KMS-11 (cell line): ENCODE measurements at regions not wholly inside any gene's neighbourhood (a gene's known extent, or its start where the extent isn't known, plus 50 kb on each side); places are given as distances from the start of the nearest gene placed in this dataset.

ENCODE experiments used
- H2AFZ ChIP-seq: fragments of 200-600 bp; sonication (generic); 2 replicates; pipeline ENCODE4 v1.6.1; 2016; ENCODE audit warnings: antibody characterized with exemption, mixed run types, low read depth
- H3K27ac ChIP-seq: fragments of 200-600 bp; sonication (generic); 2 replicates; pipeline ENCODE4 v1.6.1; 2016; ENCODE audit warnings: mild to moderate bottlenecking, mixed run types
- H3K27me3 ChIP-seq: fragments of 200-600 bp; sonication (generic); 2 replicates; pipeline ENCODE4 v1.6.1; 2017; ENCODE audit warnings: mild to moderate bottlenecking, low read depth, mixed run types, moderate library complexity; ENCODE audit not compliant: insufficient read depth
- H3K36me3 ChIP-seq: fragments of 200-600 bp; sonication (generic); 2 replicates; pipeline ENCODE4 v1.6.1; 2017; ENCODE audit warnings: mild to moderate bottlenecking, mixed run types; ENCODE audit not compliant: insufficient read depth
- H3K4me1 ChIP-seq: fragments of 200-600 bp; sonication (generic); 2 replicates; pipeline ENCODE4 v1.6.1; 2016; ENCODE audit warnings: mild to moderate bottlenecking, low read depth, mixed run types; ENCODE audit not compliant: poor library complexity, severe bottlenecking
- H3K4me2 ChIP-seq: fragments of 200-600 bp; sonication (generic); 2 replicates; pipeline ENCODE4 v1.7.0; 2016; ENCODE audit warnings: mild to moderate bottlenecking, mixed run types
- H3K4me3 ChIP-seq: fragments of 200-600 bp; sonication (generic); IDR thresholded peaks from 2 replicates; pipeline ENCODE4 v1.6.1; 2017; ENCODE audit warnings: low read depth, low read length, mixed read lengths; ENCODE audit not compliant: insufficient read depth
- H3K79me2 ChIP-seq: fragments of 200-600 bp; sonication (generic); 2 replicates; pipeline ENCODE4 v1.6.1; 2016; ENCODE audit warnings: low read depth, mixed run types; ENCODE audit not compliant: insufficient read depth
- H3K9ac ChIP-seq: fragments of 200-600 bp; sonication (generic); 2 replicates; pipeline ENCODE4 v1.6.1; 2016; ENCODE audit warnings: mild to moderate bottlenecking, mixed run types
- H4K20me1 ChIP-seq: fragments of 200-600 bp; sonication (generic); 2 replicates; pipeline ENCODE4 v1.6.1; 2016; ENCODE audit warnings: mild to moderate bottlenecking, mixed run types; ENCODE audit not compliant: insufficient read depth
- CTCF ChIP-seq: fragments of 200-600 bp; sonication (generic); conservative IDR thresholded peaks from 2 replicates; pipeline ENCODE4 v1.6.1; 2017; ENCODE audit warnings: low read depth, mild to moderate bottlenecking, antibody characterized with exemption, low read length, moderate library complexity, mixed read lengths

GRCh38 chr3:66110840-66111239, 72.1 kb upstream of the MAGI1 start:
- Histone ChIP-seq H3K79me2 (no peaks in the 10 kb centered on the region), H3K27me3 (no peaks in the 10 kb centered on the region), H3K27ac (no peak overlapping the region), H3K4me1 (peaks cover 9% of the 10 kb centered on the region), H3K4me3 (no peak overlapping the region), H3K9ac (no peak overlapping the region), H2AFZ (no peak overlapping the region), H4K20me1 (no peaks in the 10 kb centered on the region), H3K4me2 (no peak overlapping the region), H3K36me3 (no peaks in the 10 kb centered on the region)
- TF ChIP-seq CTCF = no peak

- peaks cover 7% of the 10 kb centered on the region for H3K4me1 ChIP-seq
- H3K27ac ChIP-seq = no peak overlapping the region
- H3K4me2 ChIP-seq = no peak overlapping the region
- no peaks in the 10 kb centered on the region for H3K36me3 ChIP-seq
- no peak overlapping the region for H2AFZ ChIP-seq
- no peaks in the 10 kb centered on the region for H3K27me3 ChIP-seq
- TF ChIP-seq CTCF = no peak
- H4K20me1 ChIP-seq = no peaks in the 10 kb centered on the region
- no peaks in the 10 kb centered on the region for H3K79me2 ChIP-seq
- no peak overlapping the region for H3K4me3 ChIP-seq
- H3K9ac ChIP-seq = no peak overlapping the region
Measured at GRCh38 chr3:66107855-66108254, 69.1 kb upstream of the MAGI1 start.

GRCh38 chr3:66106788-66107187, 68.1 kb upstream of the MAGI1 start:
- H3K9ac ChIP-seq = no peak overlapping the region
- no peaks in the 10 kb centered on the region for H3K36me3 ChIP-seq
- no peak overlapping the region for H2AFZ ChIP-seq
- H3K4me1 ChIP-seq = peaks cover 7% of the 10 kb centered on the region
- H3K4me2 ChIP-seq = no peak overlapping the region
- no peak overlapping the region for H3K27ac ChIP-seq
- H3K27me3 ChIP-seq = no peaks in the 10 kb centered on the region
- no peaks in the 10 kb centered on the region for H3K79me2 ChIP-seq
- TF ChIP-seq CTCF = no peak
- H3K4me3 ChIP-seq = no peak overlapping the region
- H4K20me1 ChIP-seq = no peaks in the 10 kb centered on the region

- no peak for TF ChIP-seq CTCF
- no peak overlapping the region for H3K4me2 ChIP-seq
Measured at GRCh38 chr3:66104535-66104934, 65.8 kb upstream of the MAGI1 start.

More at GRCh38 chr3:66104535-66104934, 65.8 kb upstream of the MAGI1 start:
- H3K4me3 ChIP-seq = no peak overlapping the region
- no peak overlapping the region for H2AFZ ChIP-seq
- H4K20me1 ChIP-seq = no peaks in the 10 kb centered on the region
- H3K9ac ChIP-seq = no peak overlapping the region
- H3K36me3 ChIP-seq = no peaks in the 10 kb centered on the region
- no peaks in the 10 kb centered on the region for H3K27me3 ChIP-seq
- H3K27ac ChIP-seq = no peak overlapping the region
- H3K79me2 ChIP-seq = no peaks in the 10 kb centered on the region
- H3K4me1 ChIP-seq = peaks cover 7% of the 10 kb centered on the region
